Activated CD4-positive, alpha-beta T cell treated with anti-CD3 and anti-CD28 coated beads for 24 hours (primary cell): ENCODE measurements at regions not wholly inside any gene's neighbourhood (a gene's known extent, or its start where the extent isn't known, plus 50 kb on each side); places are given as distances from the start of the nearest gene placed in this dataset.
"Not testable (repeated sequence)": the region's sequence is repeated elsewhere in the genome, so short reads cannot be mapped to it uniquely, and the experiment has no call there.

Experiments used
- DNase-seq, 2 donors: peaks; one replicate each; pipeline ENCODE4 v3.0.0-alpha.2; 2020; ENCODE audit warnings: low read depth in 2 of 2

DNA sequence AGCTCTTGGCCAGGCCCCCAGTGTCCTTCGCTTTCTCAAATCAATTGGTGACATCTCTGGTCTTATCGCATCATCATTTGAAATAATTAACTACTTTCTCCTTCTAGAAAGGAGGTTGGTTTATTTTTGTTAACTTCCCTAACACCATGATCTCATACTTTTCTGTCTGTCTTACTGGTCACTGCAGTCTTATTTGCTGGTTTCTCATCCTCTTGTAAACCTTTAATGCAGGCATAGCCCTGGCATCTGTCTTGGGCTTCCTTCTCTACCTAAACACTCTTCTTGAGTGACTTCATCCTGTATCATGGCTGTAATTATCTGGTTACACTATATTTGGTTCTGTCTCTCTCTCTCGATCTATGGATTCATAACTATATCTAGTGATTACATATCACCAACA is 152.8 kb downstream of the CYSLTR2 start:
- no peak for DNase-seq

GRCh38 chr13:48808683-48809082 is 155.0 kb downstream of the CYSLTR2 start:
- no peak for DNase-seq

DNA sequence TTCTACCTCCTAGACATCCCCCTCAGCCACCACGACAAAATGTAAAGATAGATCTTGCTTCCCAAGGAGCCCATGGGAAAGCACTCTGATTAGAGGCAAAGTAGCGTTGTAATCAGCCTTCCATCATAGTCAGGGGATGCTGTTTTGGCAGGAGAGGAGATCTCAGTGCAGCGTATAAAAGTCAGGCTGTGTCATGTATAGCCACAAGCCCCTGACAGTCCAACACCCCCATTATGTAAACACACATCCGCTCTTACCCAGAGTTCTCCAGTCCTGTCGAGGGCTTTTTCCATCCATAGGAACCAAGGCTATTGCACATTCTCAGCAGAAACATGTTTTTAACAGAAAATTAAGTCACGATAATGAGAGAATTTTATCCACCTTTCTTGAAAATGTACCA is 156.3 kb downstream of the CYSLTR2 start:
- DNase-seq = no peak

DNA sequence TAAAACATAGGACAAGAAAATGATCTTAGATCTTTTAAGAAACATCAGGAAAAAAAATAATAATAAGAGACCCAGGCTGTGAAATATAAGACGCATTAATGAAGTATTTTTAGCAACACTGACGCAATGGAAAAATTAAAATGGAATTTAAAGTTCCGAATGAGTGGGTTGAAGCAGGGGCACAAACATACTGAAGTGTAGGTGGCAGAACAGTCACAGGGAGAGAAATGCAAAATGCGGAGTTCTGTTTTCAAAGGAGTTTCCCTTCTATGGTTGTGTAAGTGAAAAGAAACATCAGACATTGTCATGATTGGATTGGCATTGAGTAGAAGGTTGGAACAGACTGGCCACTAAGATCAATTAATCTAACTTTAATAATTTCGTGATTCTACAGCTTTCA is 159.8 kb downstream of the CYSLTR2 start:
- no peak for DNase-seq

- DNase-seq = no peak
Observed at GRCh38 chr13:48816700-48817099, 159.0 kb upstream of the FNDC3A start.

DNA sequence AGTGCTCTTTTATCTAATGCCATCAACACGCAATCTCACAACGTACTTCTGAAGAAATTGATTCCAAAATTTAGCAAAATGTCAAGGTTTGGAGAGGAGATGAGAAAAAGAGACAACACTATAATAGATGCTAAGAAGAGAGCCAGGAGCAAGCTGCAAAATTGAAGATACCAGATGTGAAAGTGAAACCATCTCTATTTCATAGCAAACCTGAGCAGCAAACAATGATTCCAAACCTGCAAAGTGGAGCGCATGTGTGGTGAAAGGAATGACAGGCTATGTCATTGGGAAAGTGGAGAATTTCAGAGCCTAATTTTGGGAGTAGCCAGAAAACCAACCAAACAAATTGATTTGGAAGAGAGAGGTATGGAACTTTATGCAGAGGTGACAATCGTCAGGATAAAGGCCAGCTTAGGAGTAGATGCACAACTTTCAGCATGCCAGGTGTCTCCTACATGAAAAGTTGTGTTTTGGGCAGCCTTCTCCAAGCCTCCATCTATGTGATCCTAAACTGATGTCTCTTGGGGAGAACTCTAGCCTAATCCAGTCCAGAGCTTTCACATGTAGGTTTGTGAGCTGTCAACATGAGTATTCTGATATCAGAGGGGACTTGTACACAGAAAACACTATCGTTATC is 158.4 kb upstream of the FNDC3A start:
- DNase-seq = no peak

- DNase-seq = no peak
Observed at GRCh38 chr13:48818495-48819356, 157.0 kb upstream of the FNDC3A start.

DNA sequence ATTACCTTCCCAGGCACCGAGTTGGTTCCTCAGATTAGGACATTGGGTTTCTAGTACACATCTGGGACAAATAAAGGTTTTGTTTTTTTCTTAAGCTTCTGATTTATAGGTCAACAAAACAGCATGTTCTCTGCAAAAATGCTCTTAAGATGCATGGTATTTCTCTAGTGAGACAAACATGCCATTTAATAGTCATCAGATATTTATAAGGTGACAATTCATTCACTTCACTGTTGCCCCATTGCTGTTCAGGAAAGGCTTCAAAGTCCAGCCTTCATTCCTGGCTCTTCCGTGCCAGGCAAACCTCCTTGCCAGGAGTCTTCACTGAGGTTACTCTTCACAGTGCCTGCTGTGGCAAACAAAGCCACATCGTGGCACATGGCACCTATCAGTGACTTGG is 156.3 kb upstream of the FNDC3A start:
- DNase-seq = no peak

- DNase-seq = no peak
Observed at GRCh38 chr13:48819899-48820298, 155.8 kb upstream of the FNDC3A start.

DNA sequence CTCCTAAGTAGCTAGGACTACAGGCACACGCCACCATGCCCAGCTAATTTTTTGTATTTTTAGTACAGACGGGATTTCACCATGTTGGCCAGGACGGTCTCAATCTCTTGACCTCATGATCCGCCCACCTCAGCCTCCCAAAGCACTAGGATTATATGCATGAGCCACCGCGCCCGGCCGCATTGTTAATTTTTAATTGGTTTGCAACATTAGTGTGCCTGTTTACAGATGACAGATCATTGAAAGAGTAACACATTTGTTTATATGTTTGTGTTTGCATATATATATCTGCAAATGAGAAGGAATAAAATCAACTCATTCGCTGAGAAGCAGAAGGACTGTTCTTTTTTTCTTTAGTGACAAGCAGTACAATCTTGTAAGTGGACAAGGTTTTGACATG is 152.2 kb upstream of the FNDC3A start:
- not testable (repeated sequence) for DNase-seq

DNA sequence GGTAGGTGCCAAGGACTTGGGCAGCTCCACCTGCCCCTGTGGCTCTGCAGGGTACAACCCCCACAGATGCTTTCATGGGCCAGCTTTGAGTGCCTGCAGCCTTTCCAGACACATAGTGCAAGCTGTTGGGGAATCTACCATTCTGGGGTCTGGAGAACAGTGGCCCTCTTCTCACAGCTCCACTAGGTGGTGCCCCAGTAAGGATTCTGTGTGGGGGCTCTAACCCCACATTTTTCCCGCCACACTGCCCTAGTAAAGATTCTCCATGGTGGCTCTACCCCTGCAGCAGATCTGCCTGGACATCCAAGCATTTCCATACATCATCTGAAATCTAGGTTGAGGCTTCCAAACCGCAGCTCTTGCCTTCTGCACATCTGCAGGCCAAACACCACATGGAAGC is 149.7 kb upstream of the FNDC3A start:
- no peak for DNase-seq

DNA sequence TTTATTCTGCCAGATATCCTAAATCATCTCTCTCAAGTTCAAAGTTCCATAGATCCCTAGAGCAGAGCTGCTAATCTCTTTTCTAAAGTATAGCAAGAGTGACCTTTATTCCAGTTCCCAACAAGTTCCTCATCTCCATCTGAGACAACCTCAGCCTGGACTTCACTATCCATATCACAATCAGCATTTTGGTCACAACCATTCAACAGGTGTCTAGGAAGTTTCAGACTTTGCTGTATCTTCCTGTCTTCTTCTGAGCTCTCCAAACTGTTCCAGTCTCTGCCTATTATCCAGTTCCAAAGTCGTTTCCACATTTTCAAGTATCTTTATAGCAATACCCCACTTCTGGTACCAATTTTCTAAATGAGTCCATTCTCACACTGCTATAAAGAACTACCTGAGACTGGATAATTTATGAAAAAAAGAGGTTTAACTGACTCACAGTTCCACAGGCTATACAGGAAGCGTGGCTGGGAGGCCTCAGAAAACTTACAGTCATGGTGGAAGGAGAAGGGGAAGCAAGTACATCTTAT is 148.7 kb upstream of the FNDC3A start:
- not testable (repeated sequence) for DNase-seq

GRCh38 chr13:48827709-48828108 is 148.0 kb upstream of the FNDC3A start:
- no peak for DNase-seq

DNA sequence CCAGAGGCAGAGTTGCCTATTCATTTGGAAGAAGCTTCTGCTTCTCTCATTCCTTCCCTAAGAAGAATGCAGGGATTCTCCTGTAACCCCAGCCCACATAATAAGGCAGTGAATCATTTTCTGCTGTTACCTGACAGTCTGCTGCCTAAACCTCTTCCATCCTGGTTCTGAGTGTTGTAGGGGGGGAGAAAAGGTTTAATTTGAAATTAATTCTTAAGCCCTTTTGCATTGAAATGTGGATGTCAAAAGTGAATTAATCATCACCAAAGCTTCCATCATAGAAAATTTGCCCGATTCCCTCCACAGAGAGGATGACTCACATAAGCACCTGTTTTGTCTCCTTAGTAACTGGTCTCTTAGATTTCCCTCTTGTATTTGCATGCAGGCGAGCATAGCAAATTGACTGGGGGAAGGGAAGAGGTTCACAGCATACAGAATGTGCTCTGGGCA is 146.7 kb upstream of the FNDC3A start:
- no peak for DNase-seq

DNA sequence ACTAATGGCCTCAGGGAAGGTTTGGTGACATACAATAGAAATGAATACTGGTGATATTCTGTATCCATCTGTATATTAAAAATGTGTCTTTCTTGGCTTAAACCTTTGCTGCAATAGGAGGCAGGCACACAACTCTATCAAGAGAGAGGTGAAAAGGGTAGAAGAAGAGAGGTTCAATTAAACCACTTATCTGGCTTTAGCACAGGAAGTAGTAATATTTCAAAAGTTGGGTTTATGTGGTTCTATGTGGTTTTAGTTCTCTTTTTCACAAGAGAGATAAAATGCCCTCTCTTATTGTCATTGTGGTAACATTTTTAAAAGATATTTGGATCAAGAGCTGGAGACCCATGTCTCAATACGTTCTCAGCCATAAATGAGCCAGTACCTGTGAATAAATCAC is 146.2 kb upstream of the FNDC3A start:
- no peak for DNase-seq

DNA sequence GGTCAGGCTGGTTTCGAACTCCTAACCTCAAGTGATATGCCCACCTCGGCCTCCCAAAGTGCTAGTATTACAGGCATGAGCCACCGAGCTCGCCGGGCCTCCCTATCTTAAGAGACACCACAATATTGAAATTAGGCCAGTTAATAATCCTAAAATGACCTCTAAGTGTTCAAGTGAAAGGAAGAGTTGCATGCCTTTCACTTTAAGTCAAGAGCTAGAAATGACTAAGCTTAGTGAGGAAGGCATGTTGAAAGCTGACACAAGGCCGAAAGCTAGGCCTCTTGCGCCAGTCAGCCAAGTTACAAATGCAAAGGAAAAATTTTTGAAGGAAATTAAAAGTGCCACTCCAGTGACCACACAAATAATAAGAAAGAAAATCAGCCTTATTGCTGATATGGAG is 144.5 kb upstream of the FNDC3A start:
- no peak for DNase-seq

DNA sequence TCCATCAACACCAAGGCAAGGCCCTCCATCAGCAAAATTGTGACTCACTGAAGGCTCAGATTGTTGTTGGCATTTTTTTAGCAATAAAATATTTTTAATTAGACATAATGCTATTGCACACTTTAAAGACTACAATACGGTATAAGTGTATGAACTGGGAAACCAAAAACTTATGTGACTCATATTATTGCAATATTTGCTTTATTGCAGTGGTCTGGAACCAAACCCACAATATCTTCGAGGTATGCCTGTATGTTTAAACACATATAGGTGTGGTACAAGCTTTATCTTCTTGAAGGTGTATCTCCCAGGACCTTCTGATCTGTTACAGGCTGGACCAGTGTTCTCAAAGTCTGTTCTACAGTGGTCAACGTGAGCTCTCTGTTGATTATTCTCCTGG is 142.3 kb upstream of the FNDC3A start:
- DNase-seq = no peak

- not testable (repeated sequence) for DNase-seq
Observed at GRCh38 chr13:48835326-48835725, 140.4 kb upstream of the FNDC3A start.

DNA sequence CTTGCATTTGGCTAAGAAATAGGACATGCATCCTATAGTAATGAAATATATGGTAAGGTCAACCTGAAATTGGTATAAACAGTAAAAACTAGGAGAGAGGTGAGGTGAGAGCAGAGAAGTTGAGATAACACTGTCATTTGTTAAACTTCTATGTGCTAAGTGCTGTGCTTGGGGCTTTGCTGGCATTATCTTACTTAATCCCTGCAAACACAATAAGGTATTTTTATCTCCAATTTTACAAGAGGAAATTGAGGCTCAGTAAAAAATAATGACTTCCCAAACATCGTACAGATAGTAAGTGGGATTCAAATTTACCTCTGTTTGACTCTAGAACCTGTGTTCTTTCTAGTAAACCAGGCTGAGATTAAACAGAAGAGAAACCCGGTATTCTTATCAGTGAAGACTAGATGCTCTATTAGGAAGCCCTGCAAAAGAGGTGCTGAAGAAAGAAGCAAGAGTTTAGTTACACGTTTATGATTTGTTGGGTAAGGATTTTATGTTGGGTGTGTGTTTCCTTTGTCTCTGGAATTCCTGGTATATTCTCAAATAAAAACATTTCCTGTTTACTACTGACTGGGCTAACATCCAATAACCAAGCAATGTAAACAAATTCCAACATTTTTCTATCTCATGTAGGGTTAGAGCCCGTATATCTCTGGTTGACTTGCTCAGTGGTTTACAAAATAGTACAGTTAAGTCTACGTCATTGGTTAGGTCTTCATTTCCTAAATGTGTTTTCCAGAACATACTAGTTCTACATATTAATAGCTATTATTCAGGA is 137.3 kb upstream of the FNDC3A start:
- DNase-seq = no peak

DNA sequence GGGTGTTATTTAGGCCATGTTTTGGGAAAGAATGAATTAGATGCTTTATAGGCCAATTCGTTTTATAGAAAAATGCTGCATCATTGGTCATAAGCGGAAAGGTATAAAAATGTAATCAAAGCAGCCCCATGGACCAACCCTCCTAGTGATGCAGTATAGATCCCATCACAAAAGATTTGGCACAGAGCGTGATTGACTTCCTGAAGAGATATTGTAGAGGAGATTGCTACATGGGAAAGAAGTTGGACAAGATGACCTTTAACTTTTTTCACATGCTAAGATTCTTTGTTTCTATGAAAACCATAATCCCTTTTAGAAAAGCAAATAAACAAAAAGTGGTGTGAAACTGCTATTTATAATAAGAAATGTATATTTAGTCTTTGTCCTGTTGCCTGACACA is 136.5 kb upstream of the FNDC3A start:
- no peak for DNase-seq

DNA sequence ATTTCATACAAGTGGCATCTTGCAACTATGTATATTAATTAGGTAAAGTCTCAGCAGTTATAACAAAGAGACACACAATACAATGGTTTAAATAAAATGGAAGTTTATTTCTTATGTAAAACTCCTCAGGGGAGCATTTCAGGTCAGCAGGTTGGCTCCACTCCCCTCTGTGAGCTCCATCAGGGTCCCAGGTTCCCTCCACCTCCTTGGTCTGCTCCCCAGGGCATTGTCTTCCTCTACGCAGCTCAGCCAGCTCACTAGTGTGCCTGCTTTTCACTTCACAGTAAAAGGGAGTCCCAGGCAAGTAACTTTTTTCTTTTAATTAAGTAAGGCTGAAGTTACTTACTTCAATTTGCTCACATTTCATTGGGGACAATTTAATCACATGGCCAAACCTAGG is 135.3 kb upstream of the FNDC3A start:
- DNase-seq = no peak

GRCh38 chr13:48842316-48842715 is 133.4 kb upstream of the FNDC3A start:
- no peak for DNase-seq
